ENCODE measurements at regions not wholly inside any gene's neighbourhood (a gene's known extent, or its start where the extent isn't known, plus 50 kb on each side); places are given as distances from the start of the nearest gene placed in this dataset.

- no peak overlapping the region for H3K27ac Mint-ChIP-seq
- H3K4me1 Mint-ChIP-seq (ENCODE audit: unreplicated experiment) = peaks cover 35% of the 10 kb centered on the region
- TF ChIP-seq CTCF (conservative IDR thresholded peaks at IDR 0.05) = no peak
- H3K27me3 Mint-ChIP-seq = peaks cover 19% of the 10 kb centered on the region
- H3K36me3 Mint-ChIP-seq = no peaks in the 10 kb centered on the region
- DNase-seq (ENCODE audit: extremely low spot score, unreplicated experiment) = no peak
- no peak overlapping the region for H3K4me3 Mint-ChIP-seq
- no peaks in the 10 kb centered on the region for H3K9me3 Mint-ChIP-seq
Measured at GRCh38 chr1:22366346-22366745, 85.3 kb upstream of the ZBTB40 start.

GRCh38 chr1:22368125-22368524 is 83.5 kb upstream of the ZBTB40 start:
- no peak for DNase-seq (ENCODE audit: extremely low spot score, unreplicated experiment)
- no peak for TF ChIP-seq CTCF (conservative IDR thresholded peaks at IDR 0.05)

GRCh38 chr1:22369294-22370189 is 82.1 kb upstream of the ZBTB40 start:
- DNase-seq (ENCODE audit: extremely low spot score, unreplicated experiment) = no peak
- no peaks in the 10 kb centered on the region for H3K9me3 Mint-ChIP-seq
- no peak overlapping the region for H3K4me3 Mint-ChIP-seq
- H3K27me3 Mint-ChIP-seq = peaks cover 10% of the 10 kb centered on the region
- H3K36me3 Mint-ChIP-seq = no peaks in the 10 kb centered on the region
- H3K27ac Mint-ChIP-seq = no peak overlapping the region
- TF ChIP-seq CTCF (conservative IDR thresholded peaks at IDR 0.05) = no peak
- H3K4me1 Mint-ChIP-seq (ENCODE audit: unreplicated experiment) = peaks cover 27% of the 10 kb centered on the region

More at GRCh38 chr1:22368125-22368524, 83.5 kb upstream of the ZBTB40 start:
- Mint-ChIP-seq H3K4me1 (ENCODE audit: unreplicated experiment) (peaks cover 39% of the 10 kb centered on the region), H3K27me3 (peaks cover 16% of the 10 kb centered on the region), H3K4me3 (no peak overlapping the region), H3K36me3 (no peaks in the 10 kb centered on the region), H3K9me3 (no peaks in the 10 kb centered on the region), H3K27ac (no peak overlapping the region)

GRCh38 chr1:22370190-22370498 is 81.5 kb upstream of the ZBTB40 start:
- Mint-ChIP-seq H3K4me3 (no peak overlapping the region), H3K27ac (no peak overlapping the region), H3K27me3 (peaks cover 10% of the 10 kb centered on the region), H3K36me3 (no peaks in the 10 kb centered on the region), H3K9me3 (no peaks in the 10 kb centered on the region), H3K4me1 (ENCODE audit: unreplicated experiment) (peaks cover 22% of the 10 kb centered on the region)
- no peak for DNase-seq (ENCODE audit: extremely low spot score, unreplicated experiment)
- TF ChIP-seq CTCF (conservative IDR thresholded peaks at IDR 0.05) = no peak

GRCh38 chr1:22371408-22371807 is 80.2 kb upstream of the ZBTB40 start:
- no peaks in the 10 kb centered on the region for H3K36me3 Mint-ChIP-seq
- H3K9me3 Mint-ChIP-seq = no peaks in the 10 kb centered on the region
- peaks cover 19% of the 10 kb centered on the region for H3K4me1 Mint-ChIP-seq (ENCODE audit: unreplicated experiment)
- DNase-seq (ENCODE audit: extremely low spot score, unreplicated experiment) = no peak
- no peak for TF ChIP-seq CTCF (conservative IDR thresholded peaks at IDR 0.05)
- H3K27me3 Mint-ChIP-seq = peaks cover 10% of the 10 kb centered on the region
- no peak overlapping the region for H3K27ac Mint-ChIP-seq
- no peak overlapping the region for H3K4me3 Mint-ChIP-seq
